Esophagus muscularis mucosa (tissue), 4 donors: ENCODE measurements at regions not wholly inside any gene's neighbourhood (a gene's known extent, or its start where the extent isn't known, plus 50 kb on each side); places are given as distances from the start of the nearest gene placed in this dataset.

Experiments used
- EP300 ChIP-seq: sonication (generic); formaldehyde crosslinking; IDR thresholded peaks from one replicate; pipeline ENCODE4 v1.6.1; 2017; ENCODE audit warnings: antibody characterized with exemption
- POLR2A ChIP-seq: fragments of 450-650 bp; IDR thresholded peaks from one replicate; pipeline ENCODE4 v1.6.1; 2017; ENCODE audit warnings: antibody characterized with exemption, moderate library complexity, mild to moderate bottlenecking, low read depth
- POLR2AphosphoS5 ChIP-seq, 2 donors: sonication (generic); formaldehyde crosslinking; IDR thresholded peaks; one replicate each; pipeline ENCODE4 v1.6.1; 2017; ENCODE audit warnings: antibody characterized with exemption in 2 of 2
- TF ChIP-seq, protein P1 (sequence below), 3 experiments: fragments of 200-600 bp in 2 of 3; fragments of 450-650 bp in 1 of 3; sonication (generic) in 2 of 3; IDR thresholded peaks; one replicate each; pipeline ENCODE4 v1.5.1; 2017 to 2019; ENCODE audit warnings: antibody characterized with exemption in 3 of 3, mild to moderate bottlenecking in 2 of 3, moderate library complexity in 1 of 3

DNA sequence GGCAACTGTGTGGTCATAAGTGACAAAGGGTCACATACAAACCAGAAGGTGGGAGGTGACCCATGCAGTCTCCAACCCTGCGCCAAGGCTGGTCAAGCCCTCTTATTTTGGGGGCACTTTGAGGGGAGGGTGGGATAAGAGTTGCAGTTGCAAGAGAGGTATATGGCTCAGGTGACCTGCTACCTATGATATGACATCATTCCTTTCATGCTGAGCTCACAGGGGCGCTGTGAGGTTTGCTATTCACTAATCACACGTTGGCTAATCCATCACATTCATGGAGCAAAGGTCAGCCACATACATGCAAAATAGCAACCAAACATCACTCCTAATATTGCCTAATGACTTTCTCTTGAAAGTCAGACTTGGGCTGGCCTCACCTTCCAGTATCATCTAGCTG, 72.0 kb upstream of the PAXBP1 start:
- TF ChIP-seq, protein P1, sequence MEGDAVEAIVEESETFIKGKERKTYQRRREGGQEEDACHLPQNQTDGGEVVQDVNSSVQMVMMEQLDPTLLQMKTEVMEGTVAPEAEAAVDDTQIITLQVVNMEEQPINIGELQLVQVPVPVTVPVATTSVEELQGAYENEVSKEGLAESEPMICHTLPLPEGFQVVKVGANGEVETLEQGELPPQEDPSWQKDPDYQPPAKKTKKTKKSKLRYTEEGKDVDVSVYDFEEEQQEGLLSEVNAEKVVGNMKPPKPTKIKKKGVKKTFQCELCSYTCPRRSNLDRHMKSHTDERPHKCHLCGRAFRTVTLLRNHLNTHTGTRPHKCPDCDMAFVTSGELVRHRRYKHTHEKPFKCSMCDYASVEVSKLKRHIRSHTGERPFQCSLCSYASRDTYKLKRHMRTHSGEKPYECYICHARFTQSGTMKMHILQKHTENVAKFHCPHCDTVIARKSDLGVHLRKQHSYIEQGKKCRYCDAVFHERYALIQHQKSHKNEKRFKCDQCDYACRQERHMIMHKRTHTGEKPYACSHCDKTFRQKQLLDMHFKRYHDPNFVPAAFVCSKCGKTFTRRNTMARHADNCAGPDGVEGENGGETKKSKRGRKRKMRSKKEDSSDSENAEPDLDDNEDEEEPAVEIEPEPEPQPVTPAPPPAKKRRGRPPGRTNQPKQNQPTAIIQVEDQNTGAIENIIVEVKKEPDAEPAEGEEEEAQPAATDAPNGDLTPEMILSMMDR (IDR thresholded peaks at IDR 0.05): no peak
- no peak for TF ChIP-seq POLR2A
- no peak for TF ChIP-seq POLR2AphosphoS5 (IDR thresholded peaks at IDR 0.05)
- TF ChIP-seq EP300: no peak
